GM19025 (cell line): ENCODE measurements at regions not wholly inside any gene's neighbourhood (a gene's known extent, or its start where the extent isn't known, plus 50 kb on each side); places are given as distances from the start of the nearest gene placed in this dataset.

Source experiments
- ATAC-seq: cut with Tn5 transposase; IDR thresholded peaks from one replicate; pipeline ENCODE4 v1.9.1; 2021; ENCODE audit warnings: mild to moderate bottlenecking, low read depth, moderate library complexity; ENCODE audit not compliant: unreplicated experiment

- no peak for ATAC-seq
Measured at GRCh38 chr4:30413915-30414314, 306.3 kb upstream of the PCDH7 start.

- no peak for ATAC-seq
Measured at GRCh38 chr4:30416547-30416946, 303.6 kb upstream of the PCDH7 start.

- no peak for ATAC-seq
Measured at GRCh38 chr4:30427932-30428331, 292.2 kb upstream of the PCDH7 start.

- ATAC-seq = no peak
Measured at GRCh38 chr4:30429813-30430761, 290.1 kb upstream of the PCDH7 start.

GRCh38 chr4:30434656-30435055, 285.5 kb upstream of the PCDH7 start:
- no peak for ATAC-seq

- no peak for ATAC-seq
Measured at GRCh38 chr4:30436394-30436793, 283.8 kb upstream of the PCDH7 start.

- ATAC-seq = no peak
Measured at GRCh38 chr4:30437316-30437715, 282.9 kb upstream of the PCDH7 start.

- no peak for ATAC-seq
Measured at GRCh38 chr4:30443289-30443688, 276.9 kb upstream of the PCDH7 start.

GRCh38 chr4:30450474-30450873, 269.7 kb upstream of the PCDH7 start:
- ATAC-seq = no peak

- no peak for ATAC-seq
Measured at GRCh38 chr4:30454504-30454903, 265.7 kb upstream of the PCDH7 start.

GRCh38 chr4:30456716-30457115, 263.5 kb upstream of the PCDH7 start:
- ATAC-seq = no peak

- ATAC-seq = no peak
Measured at GRCh38 chr4:30460818-30461217, 259.4 kb upstream of the PCDH7 start.

GRCh38 chr4:30461218-30461617, 259.0 kb upstream of the PCDH7 start:
- ATAC-seq = no peak

GRCh38 chr4:30462445-30463090, 257.6 kb upstream of the PCDH7 start:
- no peak for ATAC-seq

GRCh38 chr4:30471861-30472260, 248.3 kb upstream of the PCDH7 start:
- no peak for ATAC-seq

- no peak for ATAC-seq
Measured at GRCh38 chr4:30473225-30473624, 246.9 kb upstream of the PCDH7 start.

GRCh38 chr4:30495251-30495650, 224.9 kb upstream of the PCDH7 start:
- no peak for ATAC-seq

- no peak for ATAC-seq
Measured at GRCh38 chr4:30495651-30496310, 224.4 kb upstream of the PCDH7 start.

- ATAC-seq = no peak
Measured at GRCh38 chr4:30511751-30512150, 208.4 kb upstream of the PCDH7 start.

- no peak for ATAC-seq
Measured at GRCh38 chr4:30518211-30518610, 202.0 kb upstream of the PCDH7 start.

GRCh38 chr4:30525662-30526315, 194.4 kb upstream of the PCDH7 start:
- ATAC-seq = no peak
